ENCODE measurements at regions not wholly inside any gene's neighbourhood (a gene's known extent, or its start where the extent isn't known, plus 50 kb on each side); places are given as distances from the start of the nearest gene placed in this dataset.

DNA sequence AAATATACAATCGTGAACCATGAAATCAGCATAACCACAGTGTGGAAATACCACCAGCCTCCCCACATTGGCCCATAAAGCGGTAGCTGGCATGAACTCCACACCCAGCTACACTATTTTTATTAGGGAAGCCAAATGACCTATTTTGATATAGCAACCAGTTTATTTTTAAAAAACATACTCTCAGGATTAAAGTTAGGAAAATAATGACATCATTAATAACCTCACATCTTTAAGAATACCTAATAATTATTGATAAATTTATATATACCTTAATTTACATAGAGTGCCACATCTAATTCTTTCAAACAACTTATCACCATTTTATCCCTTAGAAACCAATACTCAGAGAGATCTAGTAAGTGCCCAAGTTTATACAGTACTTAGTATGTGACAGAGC, 692.0 kb upstream of the PKDCC start:
- TF ChIP-seq ZFX (IDR thresholded peaks at IDR 0.05), result no peak
- TF ChIP-seq, protein P1, sequence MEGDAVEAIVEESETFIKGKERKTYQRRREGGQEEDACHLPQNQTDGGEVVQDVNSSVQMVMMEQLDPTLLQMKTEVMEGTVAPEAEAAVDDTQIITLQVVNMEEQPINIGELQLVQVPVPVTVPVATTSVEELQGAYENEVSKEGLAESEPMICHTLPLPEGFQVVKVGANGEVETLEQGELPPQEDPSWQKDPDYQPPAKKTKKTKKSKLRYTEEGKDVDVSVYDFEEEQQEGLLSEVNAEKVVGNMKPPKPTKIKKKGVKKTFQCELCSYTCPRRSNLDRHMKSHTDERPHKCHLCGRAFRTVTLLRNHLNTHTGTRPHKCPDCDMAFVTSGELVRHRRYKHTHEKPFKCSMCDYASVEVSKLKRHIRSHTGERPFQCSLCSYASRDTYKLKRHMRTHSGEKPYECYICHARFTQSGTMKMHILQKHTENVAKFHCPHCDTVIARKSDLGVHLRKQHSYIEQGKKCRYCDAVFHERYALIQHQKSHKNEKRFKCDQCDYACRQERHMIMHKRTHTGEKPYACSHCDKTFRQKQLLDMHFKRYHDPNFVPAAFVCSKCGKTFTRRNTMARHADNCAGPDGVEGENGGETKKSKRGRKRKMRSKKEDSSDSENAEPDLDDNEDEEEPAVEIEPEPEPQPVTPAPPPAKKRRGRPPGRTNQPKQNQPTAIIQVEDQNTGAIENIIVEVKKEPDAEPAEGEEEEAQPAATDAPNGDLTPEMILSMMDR (conservative IDR thresholded peaks at IDR 0.05), result no peak

DNA sequence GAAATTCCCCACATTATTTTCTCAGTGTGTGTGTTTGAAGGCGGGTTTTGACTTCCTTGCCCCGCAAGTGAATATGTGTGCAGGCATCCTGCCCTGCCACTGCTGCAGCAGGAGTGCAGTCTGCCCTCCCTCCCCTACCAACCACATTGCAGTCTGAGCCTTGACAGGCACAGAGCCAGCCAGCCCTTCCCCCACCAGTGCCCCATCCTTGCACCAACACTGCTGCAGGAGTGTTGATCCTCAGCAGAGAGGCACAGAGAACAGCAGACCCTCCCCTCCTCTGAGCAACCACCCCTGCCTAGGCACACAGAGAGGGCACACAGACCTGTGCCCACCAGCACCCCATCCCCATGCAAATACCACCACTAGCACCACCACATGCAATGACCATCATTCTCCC, 683.0 kb upstream of the PKDCC start:
- no peak overlapping the region for H3K27ac ChIP-seq
- no peak for TF ChIP-seq ZFX (IDR thresholded peaks at IDR 0.05)
- TF ChIP-seq, protein P1 (conservative IDR thresholded peaks at IDR 0.05), result no peak

More for the DNA sequence above, 692.0 kb upstream of the PKDCC start:
- no peak overlapping the region for H3K27ac ChIP-seq

DNA sequence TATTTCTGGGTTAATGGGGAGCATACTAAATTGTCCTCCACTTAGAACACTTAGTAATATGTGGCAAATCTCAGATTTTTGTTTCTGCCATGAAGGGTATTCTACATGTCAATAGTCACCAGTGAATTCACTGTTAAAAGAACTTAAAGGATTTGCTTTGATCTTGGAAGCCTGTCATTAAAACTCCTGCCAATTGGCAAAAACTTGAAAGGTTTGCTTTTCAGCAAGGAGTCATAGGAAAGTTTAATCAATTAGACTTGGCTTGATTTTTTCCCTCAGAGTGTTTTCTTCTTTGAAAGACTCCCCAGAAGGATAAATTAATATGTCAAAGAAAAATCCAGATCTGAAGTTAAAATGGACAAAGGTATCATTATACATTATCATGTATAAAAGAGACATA, 671.9 kb upstream of the PKDCC start:
- H3K27ac ChIP-seq, result no peak overlapping the region
- TF ChIP-seq, protein P1 (conservative IDR thresholded peaks at IDR 0.05), result no peak
- TF ChIP-seq ZFX (IDR thresholded peaks at IDR 0.05), result no peak

DNA sequence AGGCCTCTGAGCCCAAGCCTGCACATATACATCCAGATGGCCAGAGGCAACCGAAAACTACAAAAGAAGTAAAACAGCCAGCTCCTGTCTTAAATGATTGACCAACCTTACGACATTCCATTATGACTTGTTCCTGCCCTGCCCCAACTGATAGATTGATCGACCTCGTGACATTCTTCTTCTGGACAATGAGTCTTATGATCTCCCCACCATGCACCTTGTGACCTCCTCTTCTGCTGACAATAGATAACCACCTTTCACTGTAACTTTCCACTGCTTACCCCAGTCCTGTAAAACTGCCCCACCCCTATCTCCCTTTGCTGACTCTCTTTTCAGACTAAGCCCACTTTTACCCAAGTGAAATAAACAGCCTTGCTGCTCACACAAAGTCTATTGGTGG, 670.0 kb upstream of the PKDCC start:
- TF ChIP-seq, protein P1 (conservative IDR thresholded peaks at IDR 0.05), result no peak
- TF ChIP-seq ZFX (IDR thresholded peaks at IDR 0.05), result no peak
- no peak overlapping the region for H3K27ac ChIP-seq

DNA sequence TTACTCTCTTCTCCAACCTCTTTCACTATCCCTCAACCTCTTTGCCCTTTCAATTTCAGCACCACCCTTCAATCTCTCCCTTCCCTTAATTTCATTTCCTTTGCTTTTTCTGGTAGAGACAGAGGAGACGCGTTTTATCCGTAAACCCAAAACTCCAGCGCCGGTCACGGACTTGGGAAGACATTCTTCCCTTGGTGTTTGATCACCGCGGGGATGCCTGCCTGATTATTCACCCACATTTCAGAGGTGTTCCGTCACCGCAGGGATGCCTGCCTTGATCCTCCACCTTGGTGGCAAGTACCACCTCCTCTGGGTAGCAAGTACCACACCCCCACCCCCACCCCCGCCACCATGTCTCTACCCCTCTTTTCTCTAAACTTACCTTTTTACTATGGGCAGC, 669.4 kb upstream of the PKDCC start:
- H3K27ac ChIP-seq, result no peak overlapping the region
- no peak for TF ChIP-seq ZFX (IDR thresholded peaks at IDR 0.05)
- TF ChIP-seq, protein P1 (conservative IDR thresholded peaks at IDR 0.05), result no peak

DNA sequence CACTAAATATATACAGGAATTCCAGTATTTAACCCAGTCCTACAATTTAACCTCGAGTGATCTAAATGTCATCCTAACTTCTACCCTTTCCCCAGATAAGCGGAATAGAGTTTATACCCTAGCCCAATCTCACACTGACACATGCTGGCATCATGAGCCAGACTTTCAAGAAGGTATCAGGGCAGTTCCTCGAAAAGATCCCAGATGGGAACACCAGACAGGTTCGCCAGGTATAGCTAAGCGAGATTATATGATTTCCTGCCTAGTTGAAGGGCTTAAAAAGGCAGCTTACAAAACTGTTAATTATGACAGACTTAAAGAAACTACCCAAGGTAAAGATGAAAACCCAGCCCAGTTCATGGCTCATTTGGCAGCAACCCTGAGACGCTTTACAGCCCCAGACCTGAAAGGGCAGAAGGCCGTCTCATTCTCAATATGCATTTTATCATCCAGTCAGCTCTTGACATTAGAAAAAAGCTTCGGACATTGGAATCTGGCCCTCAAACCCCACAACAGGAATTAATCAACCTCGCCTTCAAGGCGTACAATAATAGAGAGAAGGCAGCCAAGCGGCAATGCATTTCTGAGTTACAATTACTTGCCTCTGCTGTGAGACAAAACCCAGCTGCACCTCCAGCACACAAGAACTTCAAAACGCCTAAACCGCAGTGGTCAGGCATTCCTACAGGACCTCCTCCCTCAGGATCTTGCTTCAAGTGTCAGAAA, 668.2 kb upstream of the PKDCC start:
- TF ChIP-seq, protein P1 (conservative IDR thresholded peaks at IDR 0.05), result no peak
- TF ChIP-seq ZFX (IDR thresholded peaks at IDR 0.05), result no peak
- no peak overlapping the region for H3K27ac ChIP-seq

DNA sequence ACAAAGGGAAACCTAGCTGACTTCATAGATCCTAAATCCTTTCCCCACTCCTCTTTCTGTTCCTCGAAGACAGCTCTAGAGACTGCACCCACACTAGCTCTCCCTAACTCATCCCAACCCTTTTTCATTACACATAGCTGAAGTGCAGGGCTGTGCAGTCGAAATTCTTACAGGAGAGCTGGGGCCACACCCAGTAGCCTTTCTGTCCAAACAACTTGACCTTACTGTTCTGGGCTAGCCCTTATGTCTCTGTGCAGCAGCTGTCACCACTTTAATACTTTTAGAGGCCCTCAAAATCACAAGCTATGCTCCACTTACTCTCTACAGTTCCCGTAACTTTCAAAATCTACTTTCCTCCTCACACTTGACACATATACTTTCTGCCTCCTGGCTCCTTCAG, 666.1 kb upstream of the PKDCC start:
- H3K27ac ChIP-seq, result no peak overlapping the region
- TF ChIP-seq ZFX (IDR thresholded peaks at IDR 0.05), result no peak
- TF ChIP-seq, protein P1 (conservative IDR thresholded peaks at IDR 0.05), result no peak
